ENCODE measurements at regions not wholly inside any gene's neighbourhood (a gene's known extent, or its start where the extent isn't known, plus 50 kb on each side); places are given as distances from the start of the nearest gene placed in this dataset.

- H3K79me2 ChIP-seq (ENCODE audit: control insufficient read depth, insufficient read depth, low read length), result no peaks in the 10 kb centered on the region
- POLR2A ChIA-PET, result interaction anchor here (0.6 kb wide), 1 partner anchor 244 kb away, joined by 3 read pairs; no protein-coding TSS in a partner anchor
- H4K20me1 ChIP-seq (replicated peaks; ENCODE audit: control insufficient read depth, insufficient read depth, low read length), result no peaks in the 10 kb centered on the region
- H3K9me1 ChIP-seq (ENCODE audit: control insufficient read depth, insufficient read depth, low read length), result no peaks in the 10 kb centered on the region
- ATAC-seq (no peak), DNase-seq (ENCODE audit: extremely low read depth in 1 of 4, low spot score in 3 of 4) (no peak), FAIRE-seq (no peak)
- no peak overlapping the region for H3K9ac ChIP-seq (ENCODE audit: insufficient read depth in 1 of 2, low read depth in 2 of 2, low read length in 2 of 2)
- in situ Hi-C loops (cut with MboI), result no loop called here
- H3K36me3 ChIP-seq (ENCODE audit: control insufficient read depth, insufficient read depth, low read length), result no peaks in the 10 kb centered on the region
- no peak overlapping the region for H3K4me3 ChIP-seq
- WGBS (ENCODE audit: insufficient coverage, low coverage, missing lambda C conversion rate), result 0% methylated on average over 1 of the region's 1 CpG
- H3K9me3 ChIP-seq (replicated peaks; ENCODE audit: control insufficient read depth, insufficient read depth, low read depth, low read length), result no peaks in the 10 kb centered on the region
- intact Hi-C loops (cut with micrococcal nuclease), result no loop called here
- no peak for TF ChIP-seq LARP7 (IDR thresholded peaks at IDR 0.05)
- no peak for TF ChIP-seq YY1 (IDR thresholded peaks at IDR 0.05; ENCODE audit: borderline replicate concordance in 1 of 3, control insufficient read depth in 1 of 3, extremely low read depth in 1 of 3, insufficient read depth in 3 of 3, insufficient read length in 1 of 3, insufficient replicate concordance in 2 of 3, low read depth in 1 of 3, low read length in 2 of 3)
- TF ChIP-seq RHOXF2B (CRISPR knock-in tag; conservative IDR thresholded peaks at IDR 0.05), result no peak
- TF ChIP-seq PHTF2 (CRISPR knock-in tag; IDR thresholded peaks at IDR 0.05), result no peak
- TF ChIP-seq MITF (IDR thresholded peaks at IDR 0.05), result no peak
- TF ChIP-seq SMC3 (conservative IDR thresholded peaks at IDR 0.05; ENCODE audit: insufficient read depth, low read depth, low read length), result no peak
- TF ChIP-seq MXI1 (IDR thresholded peaks at IDR 0.05; ENCODE audit: low read depth, low read length), result no peak
- no peak for TF ChIP-seq LEF1 (IDR thresholded peaks at IDR 0.05)
- TF ChIP-seq PHB (CRISPR knock-in tag; IDR thresholded peaks at IDR 0.05), result no peak
- TF ChIP-seq PREB (CRISPR knock-in tag; IDR thresholded peaks at IDR 0.05), result no peak
- TF ChIP-seq RAD51 (IDR thresholded peaks at IDR 0.05; ENCODE audit: borderline replicate concordance, low read depth), result no peak
- TF ChIP-seq ETS2 (tag; IDR thresholded peaks at IDR 0.05; ENCODE audit: borderline replicate concordance, poor library complexity, severe bottlenecking), result no peak
- TF ChIP-seq NCOA6 (IDR thresholded peaks at IDR 0.05), result no peak
- H3K4me1 ChIP-seq (replicated peaks in 1 of 2; ENCODE audit: control insufficient read depth in 2 of 2, insufficient read depth in 2 of 2, low read length in 2 of 2), result no peaks in the 10 kb centered on the region
- no peak overlapping the region for H2AFZ ChIP-seq (ENCODE audit: low read depth, low read length)
- BruUV-seq (replicated peaks), result no TSS peak
- CTCF ChIA-PET (ENCODE audit: low intra/inter-chr PET ratio), result no interaction called here
- no peak overlapping the region for H3K27ac ChIP-seq (ENCODE audit: extremely low read depth, low read depth, low read length)
- H3K4me2 ChIP-seq (ENCODE audit: insufficient read depth, low read length), result no peak overlapping the region
- 0 out of 5 replicates have a peak, but pooled peaks cover 0 to 3% of the 10 kb centered on the region in 2 experiments for H3K27me3 ChIP-seq (ENCODE audit: control insufficient read depth in 2 of 2, insufficient read depth in 2 of 2, low read length in 2 of 2)
Observed at GRCh38 chr6:125481056-125481455, 179.3 kb upstream of the HDDC2 start.
